Activated CD8-positive, alpha-beta memory T cell treated with anti-CD3 and anti-CD28 coated beads, Interleukin-2, amount 50 U/mL, for 4 hours (primary cell): ENCODE measurements at regions not wholly inside any gene's neighbourhood (a gene's known extent, or its start where the extent isn't known, plus 50 kb on each side); places are given as distances from the start of the nearest gene placed in this dataset.

Source experiments
- DNase-seq: peaks from one replicate; pipeline ENCODE4 v3.0.0-alpha.2; 2020

- no peak for DNase-seq
These were observed 886.2 kb upstream of the GHITM start for GRCh38 chr10:83253011-83253671.

- no peak for DNase-seq
These were observed 884.6 kb upstream of the GHITM start for GRCh38 chr10:83254698-83255097.

- DNase-seq = no peak
These were observed 876.9 kb upstream of the GHITM start for GRCh38 chr10:83262434-83262833.

DNA sequence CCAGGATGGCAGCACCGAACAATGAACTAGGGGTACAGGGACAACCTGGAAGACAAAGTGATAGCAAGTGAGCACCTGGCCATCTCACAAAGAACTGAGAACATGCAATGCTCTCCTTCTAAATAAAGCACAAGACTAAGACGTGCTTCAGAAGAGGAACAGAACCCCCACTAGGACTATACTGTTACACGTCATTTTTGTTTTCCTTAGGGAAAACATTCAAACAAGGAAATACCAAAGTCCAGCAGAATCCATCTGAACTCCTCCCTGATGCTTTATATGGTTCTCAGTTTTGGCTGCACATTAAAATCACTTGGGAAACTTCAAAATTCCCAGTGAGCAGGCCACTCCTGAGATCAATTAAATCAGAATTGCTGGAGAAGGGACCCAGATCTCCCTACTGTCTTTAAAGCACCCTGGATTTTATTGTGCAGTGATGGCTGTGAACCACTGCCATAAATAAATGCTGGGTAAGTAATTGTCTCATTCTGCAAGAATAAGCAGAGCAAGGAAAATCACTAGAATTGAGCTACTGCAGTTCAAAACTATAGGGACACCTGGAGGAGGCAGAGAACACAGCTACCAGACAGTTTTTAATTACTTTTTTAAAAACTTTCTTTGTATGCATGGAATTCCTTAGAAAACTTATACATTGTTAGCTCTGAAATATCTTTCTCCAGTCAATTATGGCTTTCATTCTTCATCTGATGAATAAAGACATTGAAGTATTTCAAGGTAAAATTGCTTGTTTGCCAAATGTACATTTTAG lies 866.5 kb upstream of the GHITM start:
- no peak for DNase-seq

- no peak for DNase-seq
These were observed 865.2 kb upstream of the GHITM start for GRCh38 chr10:83274088-83274487.

- DNase-seq = no peak
These were observed 862.3 kb upstream of the GHITM start for GRCh38 chr10:83276971-83277370.

- DNase-seq = no peak
These were observed 856.2 kb upstream of the GHITM start for GRCh38 chr10:83283151-83283550.

DNA sequence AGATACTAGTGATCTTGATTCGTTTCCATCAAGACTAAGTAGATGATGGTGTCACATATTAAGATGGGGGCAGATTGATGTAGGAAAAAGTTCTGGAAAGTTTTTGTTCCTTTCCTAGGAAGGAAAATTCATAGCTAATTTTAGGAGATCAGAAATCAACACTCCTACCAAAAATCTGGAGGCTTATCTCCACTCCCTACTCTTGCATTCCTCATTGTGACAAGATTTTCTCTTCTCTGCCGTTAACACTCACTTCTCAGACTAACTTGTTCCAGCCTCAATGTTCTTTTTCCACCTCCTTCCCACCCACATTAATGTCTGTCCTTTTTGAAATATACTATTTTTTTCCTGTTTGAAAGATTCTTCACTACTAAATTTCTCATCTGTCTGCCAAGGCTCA lies 851.9 kb upstream of the GHITM start:
- DNase-seq = no peak

DNA sequence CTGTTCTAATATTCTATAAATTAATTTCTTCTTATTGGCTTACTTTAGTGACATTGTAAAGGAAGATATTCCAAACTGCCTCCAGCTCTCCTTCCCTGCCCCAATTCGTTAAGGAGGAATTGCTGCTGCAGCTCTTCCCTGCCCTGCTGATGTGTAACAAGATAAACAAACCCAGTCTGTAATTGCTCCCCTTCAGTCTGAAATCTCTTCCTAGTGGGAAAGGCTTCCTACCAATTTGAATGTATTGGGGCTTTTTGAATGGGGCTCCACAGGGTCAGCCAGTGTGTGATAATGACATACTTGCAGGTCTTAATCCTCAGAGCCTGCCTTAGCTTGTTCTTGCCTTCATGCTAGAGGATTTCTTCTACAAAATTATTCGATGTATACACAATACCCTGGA lies 849.9 kb upstream of the GHITM start:
- DNase-seq = no peak

- no peak for DNase-seq
These were observed 849.4 kb upstream of the GHITM start for GRCh38 chr10:83289948-83290347.

GRCh38 chr10:83301732-83302131 lies 837.6 kb upstream of the GHITM start:
- DNase-seq = no peak

- DNase-seq = no peak
These were observed 836.7 kb upstream of the GHITM start for GRCh38 chr10:83302623-83303022.

GRCh38 chr10:83310688-83311087 lies 828.6 kb upstream of the GHITM start:
- no peak for DNase-seq

- no peak for DNase-seq
These were observed 826.7 kb upstream of the GHITM start for GRCh38 chr10:83312570-83312969.

- DNase-seq = no peak
These were observed 806.6 kb upstream of the GHITM start for GRCh38 chr10:83332690-83333089.

DNA sequence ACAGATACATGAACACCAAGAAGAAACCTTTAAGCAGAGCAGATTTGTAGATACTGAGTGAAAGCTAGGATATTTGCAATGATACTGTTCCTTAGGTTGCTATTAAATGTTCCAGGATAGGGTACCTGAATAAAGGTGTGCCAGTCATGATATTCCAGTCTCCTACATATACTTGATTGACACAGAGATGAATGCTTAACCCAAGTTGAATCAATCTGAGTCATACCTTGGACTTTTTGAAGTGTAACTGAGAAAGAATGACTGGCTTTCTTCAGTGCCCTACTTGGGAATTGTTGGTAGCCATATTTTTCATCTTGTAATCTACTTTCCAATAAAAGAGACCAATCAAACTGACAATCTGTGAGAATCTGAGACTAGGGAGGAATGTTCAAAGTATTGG lies 805.7 kb upstream of the GHITM start:
- DNase-seq = no peak

DNA sequence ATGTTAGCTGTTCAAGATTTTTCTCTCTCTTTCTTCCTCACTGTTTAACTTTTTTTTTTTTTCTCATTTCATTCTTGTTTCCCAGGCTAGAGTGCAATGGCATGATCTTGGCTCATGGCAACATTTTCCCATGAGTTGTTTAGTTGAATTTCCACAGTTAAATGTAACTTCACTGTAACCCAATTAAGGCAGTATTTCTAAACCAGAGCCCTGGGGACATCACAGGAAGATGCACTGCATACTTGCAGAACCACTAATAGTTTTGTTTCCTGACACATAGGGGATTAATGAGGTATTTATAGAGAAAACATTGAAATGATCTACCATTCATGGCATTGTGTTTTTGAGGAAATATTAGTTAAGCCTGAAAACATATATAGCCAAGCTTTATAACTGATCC lies 795.6 kb upstream of the GHITM start:
- DNase-seq = no peak

DNA sequence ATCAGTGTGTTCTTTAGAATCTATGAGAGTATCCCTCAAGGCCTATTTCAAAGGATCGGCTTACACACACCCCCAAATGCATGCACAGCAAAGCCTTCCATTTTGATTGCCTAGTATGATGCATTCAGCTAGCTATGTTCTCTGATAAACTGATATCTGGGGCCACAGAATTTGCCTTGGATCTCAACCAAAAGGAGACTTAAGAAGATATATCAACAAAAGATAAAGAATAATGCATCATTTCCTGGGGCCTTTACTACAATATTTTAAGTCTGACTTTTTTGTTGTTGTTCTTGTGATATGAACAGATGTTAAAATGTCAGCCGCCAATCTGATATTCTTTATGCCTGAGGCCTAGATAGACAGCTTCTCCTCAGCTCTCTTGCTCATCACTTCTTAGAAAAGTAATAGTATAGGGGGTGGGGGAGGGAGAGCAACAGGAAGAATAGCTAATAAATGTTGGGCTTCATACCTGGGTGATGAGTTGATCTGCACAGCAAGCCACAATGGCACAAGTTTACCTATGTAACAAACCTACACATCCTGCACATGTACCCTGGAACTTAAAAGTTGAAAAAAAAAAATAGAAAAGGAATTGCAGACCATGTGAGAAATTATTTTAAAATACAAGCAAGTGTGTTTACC lies 792.9 kb upstream of the GHITM start:
- no peak for DNase-seq

- no peak for DNase-seq
These were observed 786.7 kb upstream of the GHITM start for GRCh38 chr10:83352588-83352987.

- DNase-seq = no peak
These were observed 784.9 kb upstream of the GHITM start for GRCh38 chr10:83354456-83354855.

DNA sequence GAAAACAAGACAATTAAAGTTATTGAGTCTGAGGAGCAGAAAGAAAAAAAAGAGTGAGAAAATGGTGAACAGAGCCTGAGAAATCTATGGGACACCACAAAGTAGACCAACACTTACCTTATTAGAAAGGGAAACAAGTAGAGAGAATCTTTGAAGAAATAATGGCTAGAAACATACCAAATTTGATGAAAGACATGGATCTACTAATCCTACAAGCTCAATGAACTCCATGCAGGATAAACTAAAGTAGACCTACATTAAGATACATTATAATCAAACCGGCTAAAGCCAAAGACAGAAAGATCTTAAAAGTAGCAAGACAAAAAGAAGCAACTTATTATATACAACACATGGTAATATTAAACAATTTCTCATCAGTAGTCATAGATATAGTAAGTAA lies 782.3 kb upstream of the GHITM start:
- no peak for DNase-seq

DNA sequence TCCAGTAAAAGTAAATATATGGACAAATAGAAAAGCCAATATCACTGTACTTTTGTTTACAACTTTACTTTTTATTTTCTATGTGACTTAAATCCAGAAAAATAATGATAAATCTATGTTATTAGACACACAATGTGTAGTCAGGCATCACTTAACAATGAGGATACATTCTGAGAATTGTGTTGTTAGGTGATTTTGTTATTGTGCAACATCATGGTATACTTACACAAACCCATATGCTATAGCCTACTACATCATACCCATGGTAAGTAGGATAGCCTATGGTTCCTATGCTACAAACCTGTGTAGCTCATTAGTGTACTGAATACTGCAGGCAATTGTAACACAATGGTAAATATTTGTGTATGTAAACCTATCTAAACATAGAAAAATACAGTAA lies 781.7 kb upstream of the GHITM start:
- no peak for DNase-seq

GRCh38 chr10:83367036-83367435 lies 772.3 kb upstream of the GHITM start:
- DNase-seq = no peak
